PC-9 (cell line): ENCODE measurements at regions not wholly inside any gene's neighbourhood (a gene's known extent, or its start where the extent isn't known, plus 50 kb on each side); places are given as distances from the start of the nearest gene placed in this dataset.

Source experiments
- BruUV-seq: library from RNA; stranded (reverse); fragments of 400-500 nt; replicated peaks from 2 replicates; lab custom pipeline; 2021; lab: Mats Ljungman, UMichigan
- CTCF ChIA-PET: fragments of 300-600 bp; sonication (Branson Sonifier 250); formaldehyde crosslinking; loops from one replicate; lab custom pipeline; 2022; ENCODE audit warnings: antibody characterized with exemption; lab: Charles Lee
- POLR2A ChIA-PET: fragments of 300-600 bp; sonication (Branson Sonifier 250); formaldehyde crosslinking; loops from one replicate; lab custom pipeline; 2022; ENCODE audit warnings: antibody characterized with exemption; ENCODE audit not compliant: unreplicated experiment; lab: Charles Lee
- DNase-seq, 2 experiments: peaks; one replicate each; pipeline versions ENCODE4 v3.0.0 to v3.0.0-alpha.2; 2015 to 2022; ENCODE audit warnings: mixed read lengths in 1 of 2
- H2AFZ ChIP-seq: fragments of 200-600 bp; sonication (generic); 2 replicates; pipeline ENCODE4 v1.8.1; 2017; ENCODE audit warnings: antibody characterized with exemption
- H3F3A ChIP-seq: fragments of 200-600 bp; sonication (generic); 2 replicates; pipeline ENCODE4 v1.8.1; 2017; ENCODE audit warnings: antibody characterized with exemption, mild to moderate bottlenecking, low read depth; ENCODE audit not compliant: insufficient read depth
- H3K27ac ChIP-seq: fragments of 200-600 bp; sonication (generic); 2 replicates; pipeline ENCODE4 v1.6.1; 2016; ENCODE audit warnings: mixed run types
- H3K27me3 ChIP-seq: fragments of 200-600 bp; sonication (generic); 2 replicates; pipeline ENCODE4 v1.6.1; 2016; ENCODE audit warnings: low read depth, mixed run types; ENCODE audit not compliant: insufficient read depth
- H3K36me3 ChIP-seq: fragments of 200-600 bp; sonication (generic); 2 replicates; pipeline ENCODE4 v1.6.1; 2016; ENCODE audit warnings: low read depth, mixed run types
- H3K4me1 ChIP-seq: fragments of 200-600 bp; sonication (generic); replicated peaks from 2 replicates; pipeline ENCODE4 v1.6.1; 2016; ENCODE audit warnings: mixed run types; ENCODE audit not compliant: insufficient read depth
- H3K4me2 ChIP-seq: fragments of 200-600 bp; sonication (generic); 2 replicates; pipeline ENCODE4 v1.6.1; 2017; ENCODE audit warnings: mixed run types
- H3K4me3 ChIP-seq: fragments of 200-600 bp; sonication (generic); 2 replicates; pipeline ENCODE4 v1.6.1; 2016; ENCODE audit warnings: mixed run types
- H3K79me2 ChIP-seq: fragments of 200-600 bp; sonication (generic); 2 replicates; pipeline ENCODE4 v1.6.1; 2017; ENCODE audit warnings: low read depth, mixed run types
- H3K9me2 ChIP-seq: fragments of 200-600 bp; sonication (generic); 2 replicates; pipeline ENCODE4 v1.8.1; 2017; ENCODE audit warnings: mild to moderate bottlenecking; ENCODE audit not compliant: insufficient read depth
- H3K9me3 ChIP-seq: fragments of 200-600 bp; sonication (generic); 2 replicates; pipeline ENCODE4 v1.8.1; 2016; ENCODE audit warnings: low read depth; ENCODE audit not compliant: insufficient read depth
- H4K20me1 ChIP-seq: fragments of 200-600 bp; sonication (generic); 2 replicates; pipeline ENCODE4 v1.8.1; 2017; ENCODE audit not compliant: insufficient read depth
- EZH2 ChIP-seq: fragments of 200-600 bp; sonication (generic); IDR thresholded peaks from 2 replicates; pipeline ENCODE4 v1.8.0; 2017; ENCODE audit warnings: antibody characterized with exemption, low read depth
- intact Hi-C: fragments of 100-400 bp; cut with micrococcal nuclease; formaldehyde crosslinking; loops from one replicate; pipeline ENCODE4 v1.10.0; 2022; ENCODE audit not compliant: unreplicated experiment
- TF ChIP-seq, protein P1 (sequence below): fragments of 200-600 bp; sonication (generic); conservative IDR thresholded peaks from 2 replicates; pipeline ENCODE4 v1.6.1; 2017; ENCODE audit warnings: mixed run types, antibody characterized with exemption, mild to moderate bottlenecking, moderate library complexity

DNA sequence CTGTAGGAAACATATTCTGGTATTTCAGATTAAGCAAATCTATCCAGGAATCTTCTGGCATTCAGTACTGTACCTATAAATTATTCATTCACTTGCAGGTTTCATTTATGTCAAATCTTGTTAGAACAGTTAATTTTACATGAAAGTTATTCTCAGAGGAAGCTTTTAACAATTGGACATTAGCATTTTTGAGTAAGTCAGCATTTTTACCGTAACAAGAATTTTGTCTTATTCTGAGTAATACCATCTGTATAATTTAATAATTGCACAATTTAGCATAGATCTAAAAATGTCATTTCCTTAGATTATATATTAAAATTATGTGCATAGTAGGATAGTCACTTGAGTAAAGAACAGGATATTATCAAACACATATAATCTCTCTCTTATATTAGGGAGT is 764.8 kb upstream of the LRFN5 start:
- ChIA-PET POLR2A (no interaction called here), CTCF (no interaction called here)
- Histone ChIP-seq H3K4me2 (no peak overlapping the region), H3K36me3 (no peaks in the 10 kb centered on the region), H3K27ac (no peak overlapping the region), H2AFZ (no peak overlapping the region), H3K9me3 (no peaks in the 10 kb centered on the region), H3K4me3 (no peak overlapping the region), H3K79me2 (no peaks in the 10 kb centered on the region), H3K4me1 (no peaks in the 10 kb centered on the region), H3F3A (no peaks in the 10 kb centered on the region), H3K27me3 (no peaks in the 10 kb centered on the region), H4K20me1 (no peaks in the 10 kb centered on the region), H3K9me2 (no peaks in the 10 kb centered on the region)
- intact Hi-C loops = no loop called here
- no TSS peak for BruUV-seq
- DNase-seq = no peak
- no peak for TF ChIP-seq EZH2
- TF ChIP-seq, protein P1, sequence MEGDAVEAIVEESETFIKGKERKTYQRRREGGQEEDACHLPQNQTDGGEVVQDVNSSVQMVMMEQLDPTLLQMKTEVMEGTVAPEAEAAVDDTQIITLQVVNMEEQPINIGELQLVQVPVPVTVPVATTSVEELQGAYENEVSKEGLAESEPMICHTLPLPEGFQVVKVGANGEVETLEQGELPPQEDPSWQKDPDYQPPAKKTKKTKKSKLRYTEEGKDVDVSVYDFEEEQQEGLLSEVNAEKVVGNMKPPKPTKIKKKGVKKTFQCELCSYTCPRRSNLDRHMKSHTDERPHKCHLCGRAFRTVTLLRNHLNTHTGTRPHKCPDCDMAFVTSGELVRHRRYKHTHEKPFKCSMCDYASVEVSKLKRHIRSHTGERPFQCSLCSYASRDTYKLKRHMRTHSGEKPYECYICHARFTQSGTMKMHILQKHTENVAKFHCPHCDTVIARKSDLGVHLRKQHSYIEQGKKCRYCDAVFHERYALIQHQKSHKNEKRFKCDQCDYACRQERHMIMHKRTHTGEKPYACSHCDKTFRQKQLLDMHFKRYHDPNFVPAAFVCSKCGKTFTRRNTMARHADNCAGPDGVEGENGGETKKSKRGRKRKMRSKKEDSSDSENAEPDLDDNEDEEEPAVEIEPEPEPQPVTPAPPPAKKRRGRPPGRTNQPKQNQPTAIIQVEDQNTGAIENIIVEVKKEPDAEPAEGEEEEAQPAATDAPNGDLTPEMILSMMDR = no peak

DNA sequence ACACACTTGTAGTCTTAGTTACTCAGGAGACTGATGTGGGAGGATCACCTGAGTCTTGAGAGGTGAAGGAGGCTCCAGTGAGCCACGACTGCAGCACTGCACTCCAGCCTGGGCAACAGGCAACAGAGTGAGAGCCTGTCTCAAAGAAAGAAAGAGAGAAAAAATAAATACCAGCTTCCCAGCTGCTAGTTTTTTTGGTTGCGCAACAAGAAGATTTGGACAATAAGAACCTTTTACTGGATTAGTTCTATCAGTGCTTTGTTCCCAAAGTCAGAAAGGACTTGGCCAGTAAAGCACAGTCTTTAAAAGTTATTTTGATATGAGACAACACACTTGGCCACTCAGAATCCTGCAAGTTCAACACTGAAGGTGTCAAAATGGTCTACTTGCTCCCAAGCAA is 768.1 kb upstream of the LRFN5 start:
- no peaks in the 10 kb centered on the region for H3K4me1 ChIP-seq
- H3K79me2 ChIP-seq = no peaks in the 10 kb centered on the region
- H3K9me3 ChIP-seq = no peaks in the 10 kb centered on the region
- H3K4me2 ChIP-seq = no peak overlapping the region
- no TSS peak for BruUV-seq
- H3K4me3 ChIP-seq = no peak overlapping the region
- no peaks in the 10 kb centered on the region for H3K27me3 ChIP-seq
- no peak overlapping the region for H2AFZ ChIP-seq
- DNase-seq = no peak
- ChIA-PET POLR2A (no interaction called here), CTCF (no interaction called here)
- no peaks in the 10 kb centered on the region for H4K20me1 ChIP-seq
- TF ChIP-seq, protein P1 = no peak
- no peak for TF ChIP-seq EZH2
- no peaks in the 10 kb centered on the region for H3K9me2 ChIP-seq
- intact Hi-C loops = no loop called here
- H3K36me3 ChIP-seq = no peaks in the 10 kb centered on the region
- H3F3A ChIP-seq = no peaks in the 10 kb centered on the region
- no peak overlapping the region for H3K27ac ChIP-seq

DNA sequence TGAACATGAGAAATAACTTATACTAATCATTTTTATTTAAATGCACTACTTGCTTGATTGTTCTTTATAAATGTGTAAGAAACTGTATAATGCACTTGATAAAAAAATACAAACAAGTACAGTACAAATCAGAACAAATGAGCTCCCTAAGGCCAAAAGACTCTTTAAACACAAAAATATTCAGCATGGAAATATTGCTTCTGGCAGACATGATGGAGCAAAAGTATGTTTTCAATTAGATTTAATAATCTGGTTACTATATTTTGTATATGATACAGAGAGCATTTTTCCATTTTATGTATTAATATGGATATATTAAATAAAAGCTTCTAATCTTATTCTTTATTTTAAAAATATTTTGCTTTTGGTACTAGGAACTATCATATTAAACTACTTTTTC is 800.2 kb upstream of the LRFN5 start:
- no peaks in the 10 kb centered on the region for H3K79me2 ChIP-seq
- H3K9me3 ChIP-seq = no peaks in the 10 kb centered on the region
- CTCF ChIA-PET = no interaction called here
- no peak for DNase-seq
- intact Hi-C loops = no loop called here
- POLR2A ChIA-PET = interaction anchor here (0.6 kb wide), 1 partner anchor 13 kb away, joined by 5 read pairs; no protein-coding TSS in a partner anchor
- H3K27me3 ChIP-seq = no peaks in the 10 kb centered on the region
- H3K27ac ChIP-seq = no peak overlapping the region
- H3K4me3 ChIP-seq = no peak overlapping the region
- TF ChIP-seq, protein P1 = no peak
- no peak for TF ChIP-seq EZH2
- H3K4me1 ChIP-seq = no peaks in the 10 kb centered on the region
- no peaks in the 10 kb centered on the region for H4K20me1 ChIP-seq
- H3K4me2 ChIP-seq = no peak overlapping the region
- no peaks in the 10 kb centered on the region for H3K9me2 ChIP-seq
- no peak overlapping the region for H2AFZ ChIP-seq
- no peaks in the 10 kb centered on the region for H3K36me3 ChIP-seq
- H3F3A ChIP-seq = no peaks in the 10 kb centered on the region
- BruUV-seq = no TSS peak
